ENCODE measurements at regions not wholly inside any gene's neighbourhood (a gene's known extent, or its start where the extent isn't known, plus 50 kb on each side); places are given as distances from the start of the nearest gene placed in this dataset.
"Not testable (repeated sequence)": the region's sequence is repeated elsewhere in the genome, so short reads cannot be mapped to it uniquely, and the experiment has no call there.

GRCh38 chr4:13924900-13925299 lies 297.4 kb upstream of the BOD1L1 start:
- not testable (repeated sequence) for TF ChIP-seq CTCF (IDR thresholded peaks at IDR 0.05; ENCODE audit: low read depth, low read length, poor library complexity, severe bottlenecking); EZH2phosphoT487 (IDR thresholded peaks at IDR 0.05; ENCODE audit: borderline replicate concordance, low read length)

Data from DOHH2 (cell line).